Kidney epithelial cell (primary cell): ENCODE measurements at regions not wholly inside any gene's neighbourhood (a gene's known extent, or its start where the extent isn't known, plus 50 kb on each side); places are given as distances from the start of the nearest gene placed in this dataset.
"Not testable (repeated sequence)": the region's sequence is repeated elsewhere in the genome, so short reads cannot be mapped to it uniquely, and the experiment has no call there.

ENCODE experiments used
- DNase-seq: peaks from one replicate; pipeline ENCODE4 v3.0.0-alpha.2; 2010; ENCODE audit warnings: low read depth
- H3K27me3 ChIP-seq: 2 replicates; pipeline ENCODE4 v1.6.0; 2011; ENCODE audit warnings: low read length; ENCODE audit not compliant: control insufficient read depth, insufficient read depth
- H3K36me3 ChIP-seq: 2 replicates; pipeline ENCODE4 v1.5.1; 2011; ENCODE audit warnings: low read length; ENCODE audit not compliant: control insufficient read depth, insufficient read depth
- H3K4me3 ChIP-seq: 2 replicates; pipeline ENCODE4 v1.5.1; 2011; ENCODE audit warnings: low read depth, mild to moderate bottlenecking, control low read depth, low read length
- CTCF ChIP-seq: IDR thresholded peaks from 2 replicates; pipeline ENCODE4 v1.5.1; 2011; ENCODE audit warnings: mild to moderate bottlenecking, moderate library complexity, low read length, control low read depth, inconsistent platforms; ENCODE audit not compliant: insufficient read depth, poor library complexity, severe bottlenecking

GRCh38 chr4:55696424-55696823, 60.3 kb upstream of the NMU start:
- H3K27me3 ChIP-seq, H3K4me3 ChIP-seq, DNase-seq, H3K36me3 ChIP-seq: not testable (repeated sequence)

- DNase-seq: no peak
- no peak overlapping the region for H3K4me3 ChIP-seq
- H3K27me3 ChIP-seq: no peaks in the 10 kb centered on the region
- H3K36me3 ChIP-seq: no peaks in the 10 kb centered on the region
- TF ChIP-seq CTCF: no peak
Observed at GRCh38 chr4:55706541-55706940, 70.4 kb upstream of the NMU start.

GRCh38 chr4:55707507-55707906, 71.4 kb upstream of the NMU start:
- no peak for DNase-seq
- no peaks in the 10 kb centered on the region for H3K36me3 ChIP-seq
- no peak for TF ChIP-seq CTCF
- no peaks in the 10 kb centered on the region for H3K27me3 ChIP-seq
- no peak overlapping the region for H3K4me3 ChIP-seq

- DNase-seq, H3K4me3 ChIP-seq, H3K36me3 ChIP-seq, H3K27me3 ChIP-seq: not testable (repeated sequence)
Observed at GRCh38 chr4:55707991-55708390, 71.9 kb upstream of the NMU start.

- not testable (repeated sequence) for H3K36me3 ChIP-seq, H3K4me3 ChIP-seq
Observed at GRCh38 chr4:55712835-55713234, 76.7 kb upstream of the NMU start.

GRCh38 chr4:55721651-55722050, 85.6 kb upstream of the NMU start:
- Histone ChIP-seq H3K36me3 (no peaks in the 10 kb centered on the region), H3K27me3 (no peaks in the 10 kb centered on the region), H3K4me3 (no peak overlapping the region)
- no peak for DNase-seq
- no peak for TF ChIP-seq CTCF

More at GRCh38 chr4:55712835-55713234, 76.7 kb upstream of the NMU start:
- not testable (repeated sequence) for H3K27me3 ChIP-seq, DNase-seq

- H3K36me3 ChIP-seq: no peaks in the 10 kb centered on the region
Observed at GRCh38 chr4:55722132-55722531, 86.0 kb upstream of the NMU start.

More at GRCh38 chr4:55722132-55722531, 86.0 kb upstream of the NMU start:
- no peak for TF ChIP-seq CTCF
- no peak for DNase-seq
- Histone ChIP-seq H3K4me3 (no peak overlapping the region), H3K27me3 (no peaks in the 10 kb centered on the region)
